Upper lobe of left lung (tissue), 4 donors: ENCODE measurements at regions not wholly inside any gene's neighbourhood (a gene's known extent, or its start where the extent isn't known, plus 50 kb on each side); places are given as distances from the start of the nearest gene placed in this dataset.

Source experiments
- CTCF ChIP-seq, 6 experiments: fragments of 450-650 bp in 4 of 6; fragments of 200-600 bp in 2 of 6; sonication (generic) in 2 of 6; IDR thresholded peaks; one replicate each; pipeline ENCODE4 v1.5.1; 2016 to 2019; ENCODE audit warnings: antibody characterized with exemption in 6 of 6
- EP300 ChIP-seq, 4 donors: sonication (generic); formaldehyde crosslinking; IDR thresholded peaks; one replicate each; pipeline ENCODE4 v1.5.1; 2017; ENCODE audit warnings: antibody characterized with exemption in 4 of 4, control low read depth in 2 of 4
- POLR2A ChIP-seq, 4 donors: fragments of 450-650 bp; IDR thresholded peaks; one replicate each; pipeline ENCODE4 v1.5.1; 2016 to 2017; ENCODE audit warnings: antibody characterized with exemption in 4 of 4, mild to moderate bottlenecking in 2 of 4

DNA sequence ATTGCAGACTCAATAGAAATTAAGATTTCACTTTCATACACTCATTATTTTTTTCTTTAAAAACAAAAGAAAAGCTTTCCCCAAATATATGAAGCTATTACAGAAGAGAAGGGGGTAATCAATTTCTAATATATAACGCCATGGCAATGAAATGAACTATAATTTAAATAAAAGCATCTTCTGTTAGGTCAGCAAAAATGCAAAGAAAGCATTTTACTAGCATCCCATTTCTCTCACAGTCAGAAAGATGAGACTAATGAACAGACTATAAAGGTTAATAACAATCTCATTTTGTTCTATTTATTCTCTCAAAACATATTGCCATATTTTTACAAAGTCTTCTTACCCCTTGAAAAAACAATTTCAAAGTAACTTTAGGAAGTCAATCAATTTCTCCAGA is 89.0 kb downstream of the TRIML1 start:
- TF ChIP-seq CTCF (IDR thresholded peaks at IDR 0.05) (no peak), EP300 (IDR thresholded peaks at IDR 0.05) (no peak), POLR2A (IDR thresholded peaks at IDR 0.05) (no peak)
